DOHH2 (cell line): ENCODE measurements at regions not wholly inside any gene's neighbourhood (a gene's known extent, or its start where the extent isn't known, plus 50 kb on each side); places are given as distances from the start of the nearest gene placed in this dataset.

Experiments
- H3F3A ChIP-seq: fragments of 200-600 bp; sonication (generic), shearing (Covaris generic); 2 replicates; pipeline ENCODE4 v1.6.0; 2016; ENCODE audit warnings: antibody characterized with exemption, mild to moderate bottlenecking; ENCODE audit not compliant: control insufficient read depth, insufficient read depth
- H3K27ac ChIP-seq: fragments of 200-600 bp; sonication (generic); 2 replicates; pipeline ENCODE4 v1.5.1; 2014; ENCODE audit warnings: low read depth, mild to moderate bottlenecking, low read length, moderate library complexity
- H3K27me3 ChIP-seq: fragments of 200-600 bp; sonication (generic); 2 replicates; pipeline ENCODE4 v1.6.1; 2014; ENCODE audit warnings: mild to moderate bottlenecking, low read length, mixed read lengths; ENCODE audit not compliant: control insufficient read depth
- H3K36me3 ChIP-seq: fragments of 200-600 bp; sonication (generic); 2 replicates; pipeline ENCODE4 v1.6.1; 2014; ENCODE audit warnings: mild to moderate bottlenecking, low read length, moderate library complexity, mixed read lengths; ENCODE audit not compliant: control insufficient read depth
- H3K4me1 ChIP-seq: fragments of 200-600 bp; sonication (generic); 2 replicates; pipeline ENCODE4 v1.6.1; 2014; ENCODE audit warnings: mild to moderate bottlenecking, low read length, mixed read lengths; ENCODE audit not compliant: control insufficient read depth
- H3K4me2 ChIP-seq: fragments of 200-600 bp; sonication (generic); 2 replicates; pipeline ENCODE4 v1.6.0; 2014; ENCODE audit warnings: mild to moderate bottlenecking, low read length, moderate library complexity
- H3K4me3 ChIP-seq: fragments of 200-600 bp; sonication (generic); 2 replicates; pipeline ENCODE4 v1.5.1; 2014; ENCODE audit warnings: mild to moderate bottlenecking, low read length, mixed read lengths
- H3K79me2 ChIP-seq: fragments of 200-600 bp; sonication (generic); 2 replicates; pipeline ENCODE4 v1.6.1; 2014; ENCODE audit warnings: mild to moderate bottlenecking, low read length, mixed read lengths; ENCODE audit not compliant: control insufficient read depth
- H3K9me2 ChIP-seq: fragments of 200-600 bp; sonication (generic); replicated peaks from 2 replicates; pipeline ENCODE4 v1.6.1; 2014; ENCODE audit warnings: mild to moderate bottlenecking, low read length, mixed read lengths; ENCODE audit not compliant: control insufficient read depth
- H3K9me3 ChIP-seq: fragments of 200-600 bp; sonication (generic); 2 replicates; pipeline ENCODE4 v1.6.1; 2014; ENCODE audit warnings: antibody characterized with exemption, low read length, mixed read lengths; ENCODE audit not compliant: control insufficient read depth, insufficient read depth
- H4K20me1 ChIP-seq: fragments of 200-600 bp; sonication (generic); 2 replicates; pipeline ENCODE4 v1.6.0; 2014; ENCODE audit warnings: low read depth, mild to moderate bottlenecking, antibody characterized with exemption, low read length, moderate library complexity; ENCODE audit not compliant: control insufficient read depth, insufficient read depth
- EZH2phosphoT487 ChIP-seq: fragments of 200-600 bp; sonication (generic); IDR thresholded peaks from 2 replicates; pipeline ENCODE4 v1.6.1; 2017; ENCODE audit warnings: borderline replicate concordance, mild to moderate bottlenecking, antibody characterized with exemption, low read length, moderate library complexity, mixed read lengths
- TF ChIP-seq, protein P1 (sequence below): fragments of 200-600 bp; sonication (generic); IDR thresholded peaks from one replicate; pipeline ENCODE4 v1.5.1; 2014; ENCODE audit warnings: antibody characterized with exemption, mild to moderate bottlenecking, low read depth, low read length; ENCODE audit not compliant: poor library complexity, severe bottlenecking

DNA sequence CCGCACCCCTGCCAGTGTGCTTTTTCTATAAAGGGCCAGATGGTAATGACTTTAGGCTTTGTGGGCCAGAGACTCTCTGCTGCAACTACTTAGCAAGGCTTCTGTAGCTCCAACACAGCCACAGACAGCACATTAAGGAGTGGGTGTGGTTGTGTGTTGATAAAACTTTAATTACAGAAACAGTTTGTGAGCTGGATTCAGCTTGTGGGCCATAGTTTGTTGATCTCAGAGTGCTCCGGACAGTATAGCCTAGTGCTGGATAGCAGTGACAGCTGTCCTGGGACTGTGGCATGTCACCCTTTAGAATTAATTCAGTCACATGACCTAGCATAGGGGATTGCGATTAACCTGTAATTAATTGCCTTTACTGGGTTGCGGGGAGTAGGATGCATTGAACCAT lies 109.7 kb downstream of the ZNF664 start:
- Histone ChIP-seq H3K4me3 (no peak overlapping the region), H3K9me2 (no peaks in the 10 kb centered on the region), H3K9me3 (no peaks in the 10 kb centered on the region), H3F3A (no peaks in the 10 kb centered on the region), H3K27ac (no peak overlapping the region), H3K27me3 (no peaks in the 10 kb centered on the region), H3K79me2 (no peaks in the 10 kb centered on the region), H4K20me1 (no peaks in the 10 kb centered on the region), H3K36me3 (no peaks in the 10 kb centered on the region), H3K4me1 (no peaks in the 10 kb centered on the region), H3K4me2 (no peak overlapping the region)
- TF ChIP-seq EZH2phosphoT487: no peak
- TF ChIP-seq, protein P1, sequence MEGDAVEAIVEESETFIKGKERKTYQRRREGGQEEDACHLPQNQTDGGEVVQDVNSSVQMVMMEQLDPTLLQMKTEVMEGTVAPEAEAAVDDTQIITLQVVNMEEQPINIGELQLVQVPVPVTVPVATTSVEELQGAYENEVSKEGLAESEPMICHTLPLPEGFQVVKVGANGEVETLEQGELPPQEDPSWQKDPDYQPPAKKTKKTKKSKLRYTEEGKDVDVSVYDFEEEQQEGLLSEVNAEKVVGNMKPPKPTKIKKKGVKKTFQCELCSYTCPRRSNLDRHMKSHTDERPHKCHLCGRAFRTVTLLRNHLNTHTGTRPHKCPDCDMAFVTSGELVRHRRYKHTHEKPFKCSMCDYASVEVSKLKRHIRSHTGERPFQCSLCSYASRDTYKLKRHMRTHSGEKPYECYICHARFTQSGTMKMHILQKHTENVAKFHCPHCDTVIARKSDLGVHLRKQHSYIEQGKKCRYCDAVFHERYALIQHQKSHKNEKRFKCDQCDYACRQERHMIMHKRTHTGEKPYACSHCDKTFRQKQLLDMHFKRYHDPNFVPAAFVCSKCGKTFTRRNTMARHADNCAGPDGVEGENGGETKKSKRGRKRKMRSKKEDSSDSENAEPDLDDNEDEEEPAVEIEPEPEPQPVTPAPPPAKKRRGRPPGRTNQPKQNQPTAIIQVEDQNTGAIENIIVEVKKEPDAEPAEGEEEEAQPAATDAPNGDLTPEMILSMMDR: no peak

GRCh38 chr12:124083708-124084107 lies 110.7 kb downstream of the ZNF664 start:
- Histone ChIP-seq H3K9me2 (no peaks in the 10 kb centered on the region), H3K4me2 (no peak overlapping the region), H3K79me2 (no peaks in the 10 kb centered on the region), H3K27me3 (no peaks in the 10 kb centered on the region), H3K27ac (no peak overlapping the region), H3K9me3 (no peaks in the 10 kb centered on the region), H3F3A (no peaks in the 10 kb centered on the region), H3K4me3 (no peak overlapping the region), H3K4me1 (no peaks in the 10 kb centered on the region), H4K20me1 (no peaks in the 10 kb centered on the region), H3K36me3 (no peaks in the 10 kb centered on the region)
- no peak for TF ChIP-seq EZH2phosphoT487
- TF ChIP-seq, protein P1: no peak

DNA sequence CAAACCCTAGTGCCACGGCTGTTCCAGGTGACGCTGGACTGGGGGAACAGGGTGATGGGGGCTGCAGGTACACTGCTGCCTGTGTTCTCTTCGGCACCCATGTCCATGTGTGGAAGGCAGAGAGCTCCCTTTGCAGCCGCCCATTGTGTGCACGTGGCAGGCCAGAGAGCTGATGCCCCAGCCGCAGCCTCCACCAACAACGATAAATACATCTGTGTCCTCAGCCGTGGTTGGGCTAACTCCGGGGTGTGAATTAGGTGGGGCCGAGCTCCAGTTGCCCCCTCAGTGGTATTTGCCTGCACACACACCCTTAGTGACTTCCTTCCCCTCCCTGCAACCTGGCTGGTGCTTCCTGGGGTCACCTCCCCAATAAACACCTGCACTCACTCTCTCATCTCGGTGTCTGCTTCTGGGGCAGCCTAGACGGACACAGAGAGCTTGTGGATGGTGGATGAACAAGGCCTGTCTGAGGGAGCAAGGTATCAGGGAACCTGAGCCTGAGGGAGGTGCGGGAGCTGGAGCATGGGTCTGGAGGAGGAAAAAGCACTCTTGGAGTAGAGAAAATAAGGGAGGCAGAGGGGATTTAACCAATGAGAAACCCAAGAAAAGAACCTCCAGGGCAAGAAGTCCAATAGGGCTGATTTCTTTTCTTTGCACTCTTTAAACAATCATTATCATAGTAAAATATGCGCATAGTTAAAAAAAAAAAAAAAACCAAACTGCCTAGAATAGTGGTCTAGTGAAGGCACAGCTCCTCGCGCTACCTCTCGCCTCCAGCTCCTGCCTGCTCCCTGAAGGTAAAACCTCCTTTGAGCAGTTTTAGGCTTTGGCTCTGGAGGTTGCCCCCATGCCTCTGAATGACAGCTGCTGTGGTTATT lies 112.6 kb downstream of the ZNF664 start:
- no peaks in the 10 kb centered on the region for H4K20me1 ChIP-seq
- H3K36me3 ChIP-seq: no peaks in the 10 kb centered on the region
- no peak overlapping the region for H3K4me2 ChIP-seq
- no peak overlapping the region for H3K27ac ChIP-seq
- no peaks in the 10 kb centered on the region for H3K4me1 ChIP-seq
- TF ChIP-seq, protein P1: no peak
- no peak for TF ChIP-seq EZH2phosphoT487
- H3K27me3 ChIP-seq: no peaks in the 10 kb centered on the region
- no peaks in the 10 kb centered on the region for H3F3A ChIP-seq
- no peak overlapping the region for H3K4me3 ChIP-seq
- H3K9me3 ChIP-seq: no peaks in the 10 kb centered on the region
- no peaks in the 10 kb centered on the region for H3K79me2 ChIP-seq
- no peaks in the 10 kb centered on the region for H3K9me2 ChIP-seq
